ENCODE measurements at regions not wholly inside any gene's neighbourhood (a gene's known extent, or its start where the extent isn't known, plus 50 kb on each side); places are given as distances from the start of the nearest gene placed in this dataset.
"Not testable (repeated sequence)": the region's sequence is repeated elsewhere in the genome, so short reads cannot be mapped to it uniquely, and the experiment has no call there.

DNA sequence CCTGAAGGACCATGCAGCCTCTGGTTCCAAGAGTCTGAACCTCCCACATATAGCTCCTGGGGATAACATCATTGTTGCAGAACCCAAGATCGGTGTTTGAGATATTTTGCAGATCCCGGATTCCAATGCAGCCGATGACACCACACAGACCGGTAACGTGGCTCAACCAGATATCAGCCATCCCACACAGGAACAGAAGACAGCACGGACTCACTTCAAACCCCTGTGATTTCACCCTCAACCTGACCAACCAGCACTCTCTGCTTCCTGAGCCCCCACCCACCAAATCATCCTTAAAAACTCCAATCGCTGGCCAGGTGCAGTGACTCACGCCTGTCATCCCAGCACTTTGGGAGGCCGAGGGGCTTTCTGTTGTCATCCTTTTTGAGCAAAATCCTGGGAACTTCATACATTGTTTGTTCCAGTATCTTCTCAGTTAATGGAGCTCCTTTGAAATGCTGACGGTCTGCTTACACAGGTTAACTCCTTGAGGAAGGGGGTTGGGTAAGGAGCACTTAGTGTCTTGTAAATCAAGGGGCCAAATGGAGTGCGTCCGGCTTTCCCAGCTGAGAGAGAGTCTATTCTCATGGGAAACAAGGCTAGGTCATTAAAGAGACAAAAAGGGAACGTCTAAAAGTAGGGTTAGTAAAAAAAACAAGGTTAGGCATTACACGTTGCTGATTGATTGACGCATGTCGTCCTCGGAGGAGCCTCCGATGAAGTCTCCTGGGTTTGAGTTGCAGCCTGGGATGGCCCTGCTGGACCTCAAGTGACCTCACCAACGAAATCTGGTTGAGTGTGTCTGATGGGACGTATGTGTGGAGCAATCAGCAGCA is 230.4 kb downstream of the CRLF2 start:
- ATAC-seq: peak in 1 of 2 experiments; percentile 64; a peak in 3 of 6 replicates
- ChIA-PET POLR2A (no interaction called here), CTCF (no interaction called here)
- Histone ChIP-seq H3K4me2 (peak overlapping the region; percentile 16; the same call in 1 of the 3 replicates), H3K27ac (no peak overlapping the region), H3K9me3 (peaks cover under 1% of the 10 kb centered on the region; the same call in 1 of the 3 replicates), H3K4me3 (no peak overlapping the region), H3K4me1 (no peaks in the 10 kb centered on the region)
- no peak for DNase-seq (ENCODE audit: low read depth in 1 of 2, low spot score in 1 of 2)
- 32% methylated on average over 20 of the region's 20 CpGs for WGBS (ENCODE audit: missing lambda C conversion rate)
- no peak for FAIRE-seq
- TF ChIP-seq KDM5A (IDR thresholded peaks at IDR 0.05) (no peak), GATA3 (IDR thresholded peaks at IDR 0.05; ENCODE audit: borderline replicate concordance) (no peak), RARB (CRISPR knock-in tag; IDR thresholded peaks at IDR 0.05) (no peak)

DNA sequence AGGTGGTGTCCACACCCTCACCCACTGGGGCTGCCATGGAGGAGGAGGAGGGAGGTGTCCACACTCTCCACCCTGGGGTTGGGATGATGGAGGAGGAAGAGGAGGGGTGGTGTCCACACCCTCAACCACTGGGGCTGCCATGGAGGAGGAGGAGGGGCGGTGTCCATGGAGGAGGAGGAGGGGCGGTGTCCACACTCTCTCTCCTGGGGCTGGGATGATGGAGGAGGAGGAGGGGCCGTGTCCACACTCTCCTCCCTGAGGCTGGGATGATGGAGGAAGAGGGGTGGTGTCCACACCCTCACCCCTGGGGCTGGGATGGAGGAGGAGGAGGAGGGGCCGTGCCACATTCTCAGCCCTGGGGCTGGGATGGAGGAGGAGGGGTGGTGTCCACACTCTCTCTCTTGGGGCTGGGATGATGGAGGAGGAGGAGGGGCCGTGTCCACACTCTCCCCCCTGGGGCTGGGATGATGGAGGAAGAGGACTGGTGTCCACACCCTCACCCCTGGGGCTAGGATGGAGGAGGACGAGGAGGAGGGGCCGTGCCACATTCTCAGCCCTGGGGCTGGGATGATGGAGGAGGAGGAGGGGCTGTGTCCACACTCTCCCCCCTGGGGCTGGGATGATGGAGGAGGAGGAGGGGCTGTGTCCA is 231.7 kb downstream of the CRLF2 start:
- Histone ChIP-seq H3K4me2 (no peak overlapping the region), H3K27ac (no peak overlapping the region), H3K9me3 (peaks cover 7% of the 10 kb centered on the region; the same call in 1 of the 3 replicates), H3K4me3 (no peak overlapping the region), H3K4me1 (no peaks in the 10 kb centered on the region)
- ATAC-seq (peak in 1 of 2 experiments; percentile 55; a peak in 1 of 6 replicates), FAIRE-seq (no peak), DNase-seq (ENCODE audit: low read depth in 1 of 2, low spot score in 1 of 2) (no peak)
- WGBS (ENCODE audit: missing lambda C conversion rate): 0% methylated on average over 1 of the region's 7 CpGs
- ChIA-PET CTCF (no interaction called here), POLR2A (no interaction called here)
- TF ChIP-seq ZNF302 (CRISPR knock-in tag; IDR thresholded peaks at IDR 0.05) (no peak), CBX8 (IDR thresholded peaks at IDR 0.05) (no peak), RNF2 (IDR thresholded peaks at IDR 0.05; ENCODE audit: borderline replicate concordance, low read depth) (no peak), CHD4 (IDR thresholded peaks at IDR 0.05; ENCODE audit: borderline replicate concordance) (no peak), HOXB5 (CRISPR knock-in tag; IDR thresholded peaks at IDR 0.05) (no peak), ESRRA (IDR thresholded peaks at IDR 0.05; ENCODE audit: borderline replicate concordance, low read length) (no peak), FOSB (CRISPR knock-in tag; IDR thresholded peaks at IDR 0.05) (no peak), NPAS2 (CRISPR knock-in tag; IDR thresholded peaks at IDR 0.05; ENCODE audit: borderline replicate concordance) (no peak), HOXA7 (CRISPR knock-in tag; IDR thresholded peaks at IDR 0.05) (no peak), BHLHE40 (IDR thresholded peaks at IDR 0.05; ENCODE audit: low read depth, low read length) (no peak)
- TF ChIP-seq, protein P1, sequence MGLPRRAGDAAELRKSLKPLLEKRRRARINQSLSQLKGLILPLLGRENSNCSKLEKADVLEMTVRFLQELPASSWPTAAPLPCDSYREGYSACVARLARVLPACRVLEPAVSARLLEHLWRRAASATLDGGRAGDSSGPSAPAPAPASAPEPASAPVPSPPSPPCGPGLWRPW (IDR thresholded peaks at IDR 0.05): no peak
- TF ChIP-seq, protein P2, sequence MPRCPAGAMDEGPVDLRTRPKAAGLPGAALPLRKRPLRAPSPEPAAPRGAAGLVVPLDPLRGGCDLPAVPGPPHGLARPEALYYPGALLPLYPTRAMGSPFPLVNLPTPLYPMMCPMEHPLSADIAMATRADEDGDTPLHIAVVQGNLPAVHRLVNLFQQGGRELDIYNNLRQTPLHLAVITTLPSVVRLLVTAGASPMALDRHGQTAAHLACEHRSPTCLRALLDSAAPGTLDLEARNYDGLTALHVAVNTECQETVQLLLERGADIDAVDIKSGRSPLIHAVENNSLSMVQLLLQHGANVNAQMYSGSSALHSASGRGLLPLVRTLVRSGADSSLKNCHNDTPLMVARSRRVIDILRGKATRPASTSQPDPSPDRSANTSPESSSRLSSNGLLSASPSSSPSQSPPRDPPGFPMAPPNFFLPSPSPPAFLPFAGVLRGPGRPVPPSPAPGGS (IDR thresholded peaks at IDR 0.05): no peak

DNA sequence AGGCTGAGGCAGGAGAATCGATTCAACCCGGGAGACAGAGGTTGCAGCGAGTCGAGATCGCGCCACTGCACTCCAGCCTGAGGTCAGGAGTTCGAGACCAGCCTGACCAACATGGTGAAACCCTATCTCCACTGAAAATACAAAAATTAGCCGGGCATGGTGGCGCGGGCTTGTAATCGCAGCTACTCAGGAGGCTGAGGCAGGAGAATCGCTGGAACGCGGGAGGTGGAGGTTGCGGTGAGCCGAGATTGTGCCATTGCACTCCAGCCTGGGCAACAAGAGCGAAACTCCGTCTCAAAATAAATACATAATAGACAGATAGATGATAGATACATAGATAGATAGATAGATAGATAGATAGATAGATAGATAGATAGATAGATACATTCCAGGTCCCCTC is 233.3 kb downstream of the CRLF2 start:
- FAIRE-seq; CTCF ChIA-PET; DNase-seq (ENCODE audit: low read depth in 1 of 2, low spot score in 1 of 2); POLR2A ChIA-PET; H3K9me3 ChIP-seq; H3K27ac ChIP-seq; H3K4me3 ChIP-seq; H3K4me2 ChIP-seq; ATAC-seq; H3K4me1 ChIP-seq: not testable (repeated sequence)
- 63% methylated on average over 18 of the region's 18 CpGs for WGBS (ENCODE audit: missing lambda C conversion rate)

DNA sequence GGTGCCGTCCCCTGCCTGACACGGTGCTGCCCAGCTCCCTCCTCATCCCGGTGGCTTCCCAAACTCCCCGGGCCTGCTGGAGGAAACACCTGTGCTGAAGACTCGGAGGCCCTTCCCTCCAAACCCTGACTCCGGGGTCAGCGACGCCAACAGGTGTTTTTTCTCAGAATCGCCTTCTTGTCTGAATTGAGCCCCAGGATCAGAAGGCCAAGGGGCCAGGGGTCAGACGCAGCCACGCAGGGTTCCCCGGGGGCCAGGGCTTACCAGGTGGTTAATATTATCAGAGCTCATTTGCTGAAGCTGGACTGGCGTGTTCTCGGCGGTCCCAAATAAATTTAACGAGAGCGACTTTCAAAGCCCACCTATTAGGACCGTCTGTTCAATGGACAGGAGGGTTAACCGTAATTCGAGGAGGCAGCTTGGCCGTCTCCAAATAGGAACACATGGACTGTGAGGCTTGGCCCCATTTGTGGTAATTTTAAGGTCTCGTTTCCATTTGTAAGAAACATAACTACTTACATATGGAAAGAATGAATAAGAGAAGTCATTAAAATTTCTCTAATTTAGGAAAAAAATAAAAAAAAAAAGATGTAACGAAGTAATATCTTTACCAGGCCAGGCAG is 239.3 kb downstream of the CRLF2 start:
- ATAC-seq: no peak
- POLR2A ChIA-PET: no interaction called here
- H3K4me1 ChIP-seq: no peaks in the 10 kb centered on the region

More for the DNA sequence above, 239.3 kb downstream of the CRLF2 start:
- no peak overlapping the region for H3K4me3 ChIP-seq
- TF ChIP-seq KDM5A (IDR thresholded peaks at IDR 0.05) (no peak), ZSCAN20 (CRISPR knock-in tag; IDR thresholded peaks at IDR 0.05) (no peak)
- TF ChIP-seq, protein P1 (IDR thresholded peaks at IDR 0.05): no peak
- no peak for FAIRE-seq
- no peak overlapping the region for H3K4me2 ChIP-seq
- no peak for DNase-seq (ENCODE audit: low read depth in 1 of 2, low spot score in 1 of 2)
- no peak overlapping the region for H3K27ac ChIP-seq
- H3K9me3 ChIP-seq: peaks cover 7% of the 10 kb centered on the region; the same call in 1 of the 3 replicates
- CTCF ChIA-PET: no interaction called here
- WGBS (ENCODE audit: missing lambda C conversion rate): 38% methylated on average over 23 of the region's 23 CpGs
